Spinal cord (tissue), 9 donors: ENCODE measurements at regions not wholly inside any gene's neighbourhood (a gene's known extent, or its start where the extent isn't known, plus 50 kb on each side); places are given as distances from the start of the nearest gene placed in this dataset.
A peak's percentile ranks its signal among the peaks of the same experiment; 100 is the strongest.
"Not testable (repeated sequence)": the region's sequence is repeated elsewhere in the genome, so short reads cannot be mapped to it uniquely, and the experiment has no call there.

Experiments used
- DNase-seq, 6 donors: peaks; one replicate each; pipeline versions ENCODE4 v3.0.0 to v3.0.0-alpha.2; 2013 to 2015; ENCODE audit warnings: low spot score in 6 of 6, low read depth in 4 of 6
- H3K27ac ChIP-seq: one replicate; pipeline ENCODE4 v1.5.1; 2013; ENCODE audit warnings: low read depth, low read length, control low read depth
- H3K27me3 ChIP-seq: one replicate; pipeline ENCODE4 v1.6.1; 2013; ENCODE audit warnings: low read length; ENCODE audit not compliant: control insufficient read depth, insufficient read depth
- H3K36me3 ChIP-seq: one replicate; pipeline ENCODE4 v1.6.1; 2013; ENCODE audit warnings: low read length; ENCODE audit not compliant: control insufficient read depth, insufficient read depth
- H3K4me1 ChIP-seq: one replicate; pipeline ENCODE4 v1.6.1; 2013; ENCODE audit warnings: low read length; ENCODE audit not compliant: control insufficient read depth, insufficient read depth
- H3K4me3 ChIP-seq: one replicate; pipeline ENCODE4 v1.5.1; 2013; ENCODE audit warnings: low read depth, low read length, control low read depth
- H3K9me3 ChIP-seq: one replicate; pipeline ENCODE4 v1.6.1; 2013; ENCODE audit warnings: low read length; ENCODE audit not compliant: control insufficient read depth, insufficient read depth
- WGBS: methylation state at CpG from one replicate; pipeline ENCODE4 v1.1.5; 2013; ENCODE audit warnings: missing lambda C conversion rate; ENCODE audit not compliant: insufficient coverage; 5-methylcytosine and 5-hydroxymethylcytosine counted together
- donor health status: healthy.

DNA sequence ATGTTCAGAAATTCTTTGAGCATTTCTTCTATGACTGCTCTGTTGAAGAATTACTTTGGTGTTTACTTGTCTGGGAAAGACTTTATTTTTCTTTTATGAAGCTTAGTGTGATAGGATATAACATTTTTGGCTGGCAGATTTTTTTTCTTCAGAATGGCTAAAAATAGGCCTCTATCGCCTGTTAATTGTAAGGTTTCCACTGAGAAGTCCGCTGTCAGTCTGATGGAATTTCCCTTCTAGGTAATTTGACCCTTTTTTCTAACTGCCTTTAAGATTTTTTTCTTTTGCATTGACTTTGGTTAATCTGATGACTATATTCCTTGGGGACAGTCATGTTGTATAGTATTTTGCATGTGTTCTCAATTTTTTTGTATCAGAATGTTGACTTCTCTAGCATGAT lies 590.7 kb downstream of the ADCYAP1 start:
- WGBS: no CpG with 5 or more reads among the region's 2 CpGs
- H3K4me3 ChIP-seq: no peak overlapping the region
- H3K9me3 ChIP-seq: no peaks in the 10 kb centered on the region
- H3K4me1 ChIP-seq: no peaks in the 10 kb centered on the region
- no peak for DNase-seq
- no peak overlapping the region for H3K27ac ChIP-seq
- no peaks in the 10 kb centered on the region for H3K36me3 ChIP-seq
- H3K27me3 ChIP-seq: no peaks in the 10 kb centered on the region

DNA sequence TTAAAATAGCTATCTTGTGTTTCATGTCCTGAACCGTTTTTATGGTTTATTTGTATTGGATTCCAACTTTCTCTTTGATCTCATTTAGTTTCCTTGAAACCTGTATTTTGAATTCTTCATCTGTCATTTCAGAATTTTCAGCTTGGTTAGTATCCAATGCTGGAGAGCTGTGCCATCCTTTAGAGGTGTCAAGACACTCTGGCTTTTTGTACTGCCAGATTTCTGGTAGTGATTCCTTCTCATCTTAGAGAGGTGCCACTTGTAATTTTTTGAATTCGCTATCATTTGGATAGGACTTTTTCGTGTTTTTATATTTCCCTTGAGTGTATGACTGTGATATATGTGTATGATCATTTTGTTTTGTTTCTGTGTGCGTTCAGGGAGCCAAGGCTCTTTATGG lies 591.4 kb downstream of the ADCYAP1 start:
- H3K27me3 ChIP-seq: no peaks in the 10 kb centered on the region
- H3K27ac ChIP-seq: no peak overlapping the region
- no peaks in the 10 kb centered on the region for H3K36me3 ChIP-seq
- H3K4me1 ChIP-seq: no peaks in the 10 kb centered on the region
- peak in 1 of 6 donors; percentile 59 for DNase-seq
- whole genome bisulfite sequencing: 88% methylated on average over 3 of the region's 4 CpGs
- no peak overlapping the region for H3K4me3 ChIP-seq
- H3K9me3 ChIP-seq: no peaks in the 10 kb centered on the region

DNA sequence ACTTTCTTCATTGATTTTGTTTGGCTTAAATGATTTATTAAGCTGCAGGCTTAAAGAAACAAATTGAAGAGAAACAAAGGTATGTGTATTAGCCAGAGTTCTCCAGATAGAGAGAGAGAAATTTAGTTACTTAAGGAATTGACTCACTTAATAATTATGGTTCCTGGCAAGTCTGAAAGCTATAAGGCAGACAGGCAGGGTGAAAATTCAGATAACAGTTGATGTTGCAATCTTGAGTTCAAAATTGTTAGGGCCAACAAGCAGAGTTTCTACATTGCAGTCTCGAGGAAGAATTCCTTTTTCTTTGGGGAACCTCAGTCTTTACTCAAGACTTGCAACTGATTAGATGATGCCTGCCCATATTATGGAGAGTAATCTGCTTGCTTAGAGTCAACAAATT lies 593.5 kb downstream of the ADCYAP1 start:
- DNase-seq: no peak
- no CpG with 5 or more reads among the region's 1 CpG for WGBS
- H3K27ac ChIP-seq: no peak overlapping the region
- H3K4me3 ChIP-seq: no peak overlapping the region
- no peaks in the 10 kb centered on the region for H3K4me1 ChIP-seq
- no peaks in the 10 kb centered on the region for H3K27me3 ChIP-seq
- no peaks in the 10 kb centered on the region for H3K36me3 ChIP-seq
- no peaks in the 10 kb centered on the region for H3K9me3 ChIP-seq

DNA sequence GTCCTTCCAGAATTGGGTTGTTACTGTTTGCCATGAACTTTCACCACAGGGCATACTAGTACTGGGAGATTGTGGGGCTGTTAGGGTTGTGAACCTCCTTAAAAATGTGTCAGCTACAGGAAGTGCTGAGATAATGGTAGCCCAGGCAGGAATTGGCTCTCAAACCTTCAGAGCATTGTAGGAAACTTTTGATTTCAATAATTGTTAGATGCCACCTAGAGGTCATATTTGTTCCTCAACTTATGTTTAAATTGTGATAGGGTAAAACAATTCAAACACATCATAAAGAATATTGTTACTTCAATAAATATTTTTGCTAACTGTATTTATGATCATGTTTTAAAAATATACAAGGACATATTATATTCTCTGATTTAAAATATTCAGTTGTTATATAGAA lies 594.6 kb downstream of the ADCYAP1 start:
- no peaks in the 10 kb centered on the region for H3K4me1 ChIP-seq
- no peaks in the 10 kb centered on the region for H3K27me3 ChIP-seq
- H3K4me3 ChIP-seq: no peak overlapping the region
- H3K9me3 ChIP-seq: no peaks in the 10 kb centered on the region
- no peaks in the 10 kb centered on the region for H3K36me3 ChIP-seq
- no peak for DNase-seq
- H3K27ac ChIP-seq: no peak overlapping the region

DNA sequence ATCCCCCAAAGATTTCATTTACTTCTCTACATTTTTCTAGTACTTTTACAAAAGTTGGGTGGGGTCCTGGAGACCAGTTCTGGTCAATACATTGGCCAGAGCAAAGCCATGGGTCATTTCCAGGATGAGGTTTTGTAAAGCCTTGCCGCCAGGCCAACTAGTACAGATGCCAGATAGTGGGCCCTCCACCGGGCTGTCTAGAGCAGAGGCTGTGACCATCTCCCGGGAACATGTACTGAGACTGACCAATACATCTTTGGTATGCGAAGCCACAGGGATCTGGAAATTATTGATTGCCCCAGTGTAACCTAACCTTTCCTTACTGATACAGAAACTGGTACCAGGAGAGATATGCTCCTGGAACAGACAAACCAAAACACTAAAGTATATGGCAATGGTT lies 599.2 kb downstream of the ADCYAP1 start:
- no peaks in the 10 kb centered on the region for H3K36me3 ChIP-seq
- H3K27me3 ChIP-seq: no peaks in the 10 kb centered on the region
- no peaks in the 10 kb centered on the region for H3K9me3 ChIP-seq
- no peak for DNase-seq
- WGBS: 97% methylated on average over 2 of the region's 4 CpGs
- H3K4me1 ChIP-seq: no peaks in the 10 kb centered on the region
- H3K4me3 ChIP-seq: no peak overlapping the region
- no peak overlapping the region for H3K27ac ChIP-seq

DNA sequence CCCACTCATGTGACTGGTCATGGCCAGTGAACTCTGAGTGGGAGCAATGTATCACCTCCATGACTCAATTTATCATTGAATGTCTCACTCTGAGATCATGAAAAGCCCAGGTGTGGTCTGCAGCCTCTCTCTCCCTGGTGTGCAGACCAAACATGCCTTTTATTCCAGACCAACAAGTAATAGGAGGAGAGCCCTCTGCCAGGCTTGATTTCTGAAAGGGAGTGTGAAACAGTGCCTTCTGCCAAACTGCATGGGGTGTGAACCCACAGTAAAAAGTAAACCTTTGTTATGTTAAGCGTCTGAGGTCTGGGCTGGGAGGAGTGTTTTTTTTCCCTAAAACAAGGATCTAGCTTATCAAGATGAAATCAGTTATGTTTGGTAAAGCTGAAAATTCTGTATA lies 601.2 kb downstream of the ADCYAP1 start:
- no CpG with 5 or more reads among the region's 1 CpG for WGBS
- DNase-seq: peak in 1 of 6 donors; percentile 27
- Histone ChIP-seq H3K36me3 (no peaks in the 10 kb centered on the region), H3K27me3 (no peaks in the 10 kb centered on the region), H3K4me1 (no peaks in the 10 kb centered on the region), H3K27ac (no peak overlapping the region), H3K4me3 (no peak overlapping the region), H3K9me3 (no peaks in the 10 kb centered on the region)

DNA sequence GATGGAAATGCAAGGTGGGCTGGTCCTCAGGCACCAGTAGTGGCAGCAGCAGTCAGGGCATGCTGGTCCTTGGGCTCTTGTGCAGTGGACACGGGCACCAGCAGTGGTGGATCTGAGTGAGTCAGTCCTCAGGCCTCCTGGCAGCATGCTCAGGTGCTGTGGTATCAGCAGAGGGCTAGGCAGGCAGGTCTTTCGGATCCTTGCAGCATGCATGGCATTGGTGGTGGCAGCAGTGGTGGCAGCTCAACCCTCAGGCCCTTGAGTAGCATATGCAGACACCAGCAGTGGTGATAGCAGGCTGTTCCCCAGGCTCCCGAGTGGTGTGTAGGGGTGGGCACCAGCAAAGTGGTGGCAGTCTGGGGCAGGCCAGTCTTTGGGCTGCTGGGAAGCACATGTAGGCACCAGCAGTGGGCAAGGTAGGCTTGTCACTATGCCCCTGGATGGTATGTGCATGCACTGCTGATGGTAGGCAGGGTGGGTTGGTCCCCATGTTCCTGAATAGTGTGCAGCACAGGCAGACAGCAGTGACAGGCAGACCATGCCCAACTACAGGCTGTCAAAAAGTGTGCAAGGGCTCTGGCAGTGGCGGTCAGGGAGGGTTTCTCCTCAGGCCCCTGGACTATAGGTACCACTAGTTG lies 606.0 kb downstream of the ADCYAP1 start:
- 96% methylated on average over 4 of the region's 4 CpGs for WGBS
- no peaks in the 10 kb centered on the region for H3K27me3 ChIP-seq
- no peaks in the 10 kb centered on the region for H3K9me3 ChIP-seq
- no peak overlapping the region for H3K27ac ChIP-seq
- H3K4me3 ChIP-seq: no peak overlapping the region
- no peaks in the 10 kb centered on the region for H3K36me3 ChIP-seq
- DNase-seq: no peak
- H3K4me1 ChIP-seq: no peaks in the 10 kb centered on the region

DNA sequence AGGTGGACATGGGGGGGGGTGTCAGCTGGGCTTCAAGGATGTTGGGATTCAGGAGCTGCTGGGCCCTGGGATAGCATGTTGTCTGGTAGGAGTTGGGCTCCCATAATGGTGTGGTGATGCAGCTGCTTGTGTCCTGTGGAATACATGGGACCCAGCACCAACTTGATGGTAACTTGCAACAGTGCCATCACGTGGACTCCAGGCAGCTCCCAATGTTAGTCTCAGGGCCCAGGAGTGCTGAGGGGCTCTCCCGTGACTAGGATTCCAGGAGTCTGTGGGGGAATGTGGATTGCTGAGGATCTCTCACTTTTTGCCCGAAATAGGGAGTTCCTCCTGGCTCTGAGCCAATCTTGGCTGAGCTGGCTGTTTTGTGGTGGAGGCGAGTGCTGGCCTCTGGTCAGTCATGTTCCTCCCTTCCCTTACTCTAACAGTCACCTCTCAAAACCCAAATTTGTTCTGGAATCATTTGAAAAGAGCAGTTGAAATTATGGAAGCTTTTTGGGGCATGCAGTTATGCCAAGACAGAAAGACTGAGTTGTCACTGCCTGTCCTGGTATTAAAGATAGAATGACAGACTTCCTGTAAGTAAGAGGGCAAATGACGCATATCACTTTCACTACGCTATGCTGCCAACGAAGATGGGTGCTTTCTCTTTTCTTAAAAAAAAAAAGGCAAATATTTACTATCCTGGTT lies 607.1 kb downstream of the ADCYAP1 start:
- Histone ChIP-seq H3K4me3 (no peak overlapping the region), H3K36me3 (no peaks in the 10 kb centered on the region), H3K4me1 (no peaks in the 10 kb centered on the region), H3K9me3 (no peaks in the 10 kb centered on the region), H3K27ac (no peak overlapping the region), H3K27me3 (no peaks in the 10 kb centered on the region)
- 67% methylated on average over 1 of the region's 7 CpGs for WGBS
- no peak for DNase-seq

DNA sequence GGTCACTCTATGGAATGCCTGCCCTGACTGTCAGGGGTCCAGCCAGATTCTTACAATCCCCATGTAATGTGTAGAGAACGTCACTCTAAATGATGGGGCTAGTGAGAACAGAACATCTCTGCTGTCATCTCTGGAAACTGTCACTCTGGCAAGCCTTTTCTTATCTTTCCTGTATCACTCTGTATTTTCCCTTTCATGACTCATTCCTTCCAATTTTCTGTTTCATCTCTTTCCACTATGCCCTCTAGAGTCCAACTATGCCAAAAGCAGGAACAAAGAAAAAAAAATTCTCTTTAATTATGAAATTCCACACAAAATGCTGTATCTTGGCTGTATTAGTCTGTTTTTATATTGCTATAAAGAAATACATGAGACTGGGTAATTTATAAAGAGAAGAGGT lies 608.8 kb downstream of the ADCYAP1 start:
- no CpG with 5 or more reads among the region's 1 CpG for WGBS

DNA sequence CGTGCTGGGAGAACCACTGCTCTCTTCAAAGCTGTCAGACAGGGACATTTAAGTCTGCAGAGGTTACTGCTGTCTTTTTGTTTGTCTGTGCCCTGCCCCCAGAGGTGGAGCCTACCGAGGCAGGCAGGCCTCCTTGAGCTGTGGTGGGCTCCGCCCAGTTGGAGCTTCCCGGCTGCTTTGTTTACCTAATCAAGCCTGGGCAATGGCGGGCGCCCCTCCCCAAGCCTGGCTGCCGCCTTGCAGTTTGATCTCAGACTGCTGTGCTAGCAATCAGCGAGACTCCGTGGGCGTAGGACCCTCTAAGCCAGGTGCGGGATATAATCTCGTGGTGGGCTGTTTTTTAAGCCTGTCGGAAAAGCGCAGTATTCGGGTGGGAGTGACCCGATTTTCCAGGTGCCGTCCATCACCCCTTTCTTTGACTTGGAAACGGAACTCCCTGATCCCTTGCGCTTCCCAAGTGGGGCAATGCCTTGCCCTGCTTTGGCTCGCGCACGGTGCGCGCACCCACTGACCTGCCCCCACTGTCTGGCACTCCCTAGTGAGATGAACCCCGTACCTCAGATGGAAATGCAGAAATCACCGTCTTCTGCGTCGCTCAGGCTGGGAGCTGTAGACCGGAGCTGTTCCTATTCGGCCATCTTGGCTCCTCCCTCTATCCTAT lies 617.0 kb downstream of the ADCYAP1 start:
- not testable (repeated sequence) for DNase-seq, H3K36me3 ChIP-seq, H3K4me3 ChIP-seq, H3K27me3 ChIP-seq, H3K9me3 ChIP-seq, H3K27ac ChIP-seq, H3K4me1 ChIP-seq
- WGBS: 76% methylated on average over 27 of the region's 30 CpGs

More for the DNA sequence above, 608.8 kb downstream of the ADCYAP1 start:
- H3K4me1 ChIP-seq: no peaks in the 10 kb centered on the region
- H3K27me3 ChIP-seq: no peaks in the 10 kb centered on the region
- H3K4me3 ChIP-seq: no peak overlapping the region
- H3K36me3 ChIP-seq: no peaks in the 10 kb centered on the region
- DNase-seq: no peak
- no peak overlapping the region for H3K27ac ChIP-seq
- no peaks in the 10 kb centered on the region for H3K9me3 ChIP-seq
